Uterus (tissue), 2 donors: ENCODE measurements at regions not wholly inside any gene's neighbourhood (a gene's known extent, or its start where the extent isn't known, plus 50 kb on each side); places are given as distances from the start of the nearest gene placed in this dataset.

ENCODE experiments used
- POLR2A ChIP-seq, 2 donors: fragments of 450-650 bp; IDR thresholded peaks; one replicate each; pipeline ENCODE4 v1.6.1; 2016; ENCODE audit warnings: antibody characterized with exemption in 2 of 2, mild to moderate bottlenecking in 1 of 2, moderate library complexity in 1 of 2
- TF ChIP-seq, protein P1 (sequence below), 4 experiments: fragments of 200-600 bp in 2 of 4; fragments of 450-650 bp in 2 of 4; sonication (generic) in 2 of 4; IDR thresholded peaks; one replicate each; pipeline ENCODE4 v1.5.1; 2016 to 2019; ENCODE audit warnings: antibody characterized with exemption in 4 of 4, mild to moderate bottlenecking in 2 of 4, moderate library complexity in 1 of 4

DNA sequence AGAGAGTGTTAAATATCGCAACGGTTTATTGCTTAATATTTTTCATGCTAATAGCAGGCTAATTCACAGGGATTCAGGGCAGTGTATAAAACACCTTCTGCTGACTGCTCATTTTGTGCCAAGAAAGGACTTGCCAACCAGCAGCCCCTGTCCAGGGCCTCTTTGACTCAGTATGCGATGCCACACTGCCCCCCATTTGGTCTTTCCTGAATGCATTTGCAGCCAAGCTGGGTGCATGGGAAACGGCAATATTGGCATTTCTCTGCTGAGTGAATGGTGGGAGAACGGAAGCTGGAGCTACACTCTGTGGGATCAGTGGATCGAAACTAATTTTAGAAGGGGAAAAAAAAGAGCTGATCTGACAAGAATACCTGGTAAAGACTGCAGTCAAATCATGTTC lies 152.9 kb upstream of the C16orf82 start:
- TF ChIP-seq, protein P1, sequence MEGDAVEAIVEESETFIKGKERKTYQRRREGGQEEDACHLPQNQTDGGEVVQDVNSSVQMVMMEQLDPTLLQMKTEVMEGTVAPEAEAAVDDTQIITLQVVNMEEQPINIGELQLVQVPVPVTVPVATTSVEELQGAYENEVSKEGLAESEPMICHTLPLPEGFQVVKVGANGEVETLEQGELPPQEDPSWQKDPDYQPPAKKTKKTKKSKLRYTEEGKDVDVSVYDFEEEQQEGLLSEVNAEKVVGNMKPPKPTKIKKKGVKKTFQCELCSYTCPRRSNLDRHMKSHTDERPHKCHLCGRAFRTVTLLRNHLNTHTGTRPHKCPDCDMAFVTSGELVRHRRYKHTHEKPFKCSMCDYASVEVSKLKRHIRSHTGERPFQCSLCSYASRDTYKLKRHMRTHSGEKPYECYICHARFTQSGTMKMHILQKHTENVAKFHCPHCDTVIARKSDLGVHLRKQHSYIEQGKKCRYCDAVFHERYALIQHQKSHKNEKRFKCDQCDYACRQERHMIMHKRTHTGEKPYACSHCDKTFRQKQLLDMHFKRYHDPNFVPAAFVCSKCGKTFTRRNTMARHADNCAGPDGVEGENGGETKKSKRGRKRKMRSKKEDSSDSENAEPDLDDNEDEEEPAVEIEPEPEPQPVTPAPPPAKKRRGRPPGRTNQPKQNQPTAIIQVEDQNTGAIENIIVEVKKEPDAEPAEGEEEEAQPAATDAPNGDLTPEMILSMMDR (IDR thresholded peaks at IDR 0.05), result no peak
- no peak for TF ChIP-seq POLR2A (IDR thresholded peaks at IDR 0.05)
